22Rv1 (cell line): ENCODE measurements at regions not wholly inside any gene's neighbourhood (a gene's known extent, or its start where the extent isn't known, plus 50 kb on each side); places are given as distances from the start of the nearest gene placed in this dataset.
"Not testable (repeated sequence)": the region's sequence is repeated elsewhere in the genome, so short reads cannot be mapped to it uniquely, and the experiment has no call there.

Source experiments
- H3K27ac ChIP-seq: fragments of 450-650 bp; 2 replicates; pipeline ENCODE4 v1.5.1; 2017
- CTCF ChIP-seq: fragments of 450-650 bp; IDR thresholded peaks from 2 replicates; pipeline ENCODE4 v1.5.1; 2017; ENCODE audit warnings: mild to moderate bottlenecking
- ZFX ChIP-seq: fragments of 450-650 bp; IDR thresholded peaks from 2 replicates; pipeline ENCODE4 v1.6.1; 2017; ENCODE audit warnings: antibody characterized with exemption, borderline replicate concordance

GRCh38 chr2:60351802-60352201, 201.7 kb downstream of the BCL11A start:
- H3K27ac ChIP-seq = no peak overlapping the region
- TF ChIP-seq CTCF = no peak
- TF ChIP-seq ZFX = no peak

GRCh38 chr2:60351321-60351720, 202.1 kb downstream of the BCL11A start:
- H3K27ac ChIP-seq = no peak overlapping the region
- TF ChIP-seq ZFX (no peak), CTCF (no peak)

- TF ChIP-seq CTCF (no peak), ZFX (no peak)
- H3K27ac ChIP-seq = no peak overlapping the region
Measured at GRCh38 chr2:60350791-60351190, 202.7 kb downstream of the BCL11A start.

GRCh38 chr2:60347781-60348180, 205.7 kb downstream of the BCL11A start:
- TF ChIP-seq ZFX (no peak), CTCF (no peak)
- no peak overlapping the region for H3K27ac ChIP-seq

- not testable (repeated sequence) for H3K27ac ChIP-seq
Measured at GRCh38 chr2:60342491-60342890, 211.0 kb downstream of the BCL11A start.

- H3K27ac ChIP-seq = no peak overlapping the region
- TF ChIP-seq CTCF = no peak
- TF ChIP-seq ZFX = no peak
Measured at GRCh38 chr2:60341151-60341550, 212.3 kb downstream of the BCL11A start.

GRCh38 chr2:60339286-60339685, 214.2 kb downstream of the BCL11A start:
- no peak overlapping the region for H3K27ac ChIP-seq
- TF ChIP-seq ZFX (no peak), CTCF (no peak)

- TF ChIP-seq ZFX = no peak
- no peak for TF ChIP-seq CTCF
- no peak overlapping the region for H3K27ac ChIP-seq
Measured at GRCh38 chr2:60337142-60337497, 216.3 kb downstream of the BCL11A start.
